GM18498 (cell line): ENCODE measurements at regions not wholly inside any gene's neighbourhood (a gene's known extent, or its start where the extent isn't known, plus 50 kb on each side); places are given as distances from the start of the nearest gene placed in this dataset.
"Not testable (repeated sequence)": the region's sequence is repeated elsewhere in the genome, so short reads cannot be mapped to it uniquely, and the experiment has no call there.

Experiments
- ATAC-seq: cut with Tn5 transposase; IDR thresholded peaks from one replicate; pipeline ENCODE4 v1.9.1; 2021; ENCODE audit warnings: mild to moderate bottlenecking, moderate library complexity; ENCODE audit not compliant: unreplicated experiment

GRCh38 chr12:38384816-38385378 lies 68.3 kb downstream of the ALG10B start:
- ATAC-seq: no peak

DNA sequence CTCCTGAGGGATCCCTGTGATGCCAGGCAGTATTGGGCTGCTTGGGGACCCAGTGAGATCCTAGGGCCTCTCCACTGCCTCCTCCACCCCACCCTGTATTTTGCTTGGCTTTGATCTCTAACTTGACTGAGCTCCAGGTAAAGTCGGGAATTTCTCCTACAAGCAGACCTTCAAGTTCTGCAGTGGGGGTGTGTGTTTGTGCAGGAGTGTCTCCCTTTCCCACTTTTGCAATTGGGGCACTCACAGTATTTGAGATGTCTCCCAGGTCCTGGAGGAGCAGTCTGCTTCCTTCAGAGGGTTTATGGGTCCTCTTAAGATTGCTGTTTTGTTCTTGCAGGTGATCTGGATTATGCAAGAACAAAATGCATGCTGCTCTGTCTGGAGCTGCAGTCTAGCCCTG lies 68.9 kb downstream of the ALG10B start:
- no peak for ATAC-seq

DNA sequence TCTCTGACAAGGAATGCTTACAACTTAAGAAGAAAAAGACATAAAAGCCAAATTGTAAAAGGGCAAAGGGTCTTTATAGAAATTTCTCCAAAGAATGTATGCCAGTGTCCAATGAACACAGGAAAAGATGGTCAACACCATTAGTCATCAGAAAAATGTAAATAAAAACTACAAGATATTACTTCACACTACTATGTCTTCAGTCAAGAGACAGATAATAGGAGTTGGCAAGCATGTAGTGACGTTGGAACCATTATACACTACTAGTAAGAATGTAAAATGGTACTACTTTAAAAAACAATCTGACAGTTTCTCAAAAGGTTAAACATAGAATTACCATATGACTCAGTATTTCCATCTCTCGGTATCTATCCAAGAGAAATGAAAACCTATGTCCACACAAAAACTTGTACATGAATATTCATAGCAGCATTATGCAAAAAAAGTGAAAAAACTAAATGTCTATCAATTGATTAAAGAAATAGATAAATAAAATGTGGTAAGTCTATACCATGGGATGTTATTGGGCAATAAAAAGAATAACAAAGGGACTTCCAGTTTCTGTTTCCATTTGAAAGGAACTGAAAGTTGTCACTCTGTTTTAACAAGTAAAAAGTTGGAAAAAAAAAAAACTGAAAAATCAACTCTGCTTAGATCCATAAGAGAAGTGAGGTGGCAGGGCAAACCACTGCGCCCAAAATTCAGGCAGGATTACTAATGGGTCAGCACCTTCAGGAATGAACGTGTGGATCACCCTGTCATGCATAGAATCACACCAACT lies 69.8 kb downstream of the ALG10B start:
- ATAC-seq: peak; percentile 65

- ATAC-seq: no peak
Observed at GRCh38 chr12:38389614-38390013, 73.0 kb downstream of the ALG10B start.

- ATAC-seq: no peak
Observed at GRCh38 chr12:38391007-38391406, 74.4 kb downstream of the ALG10B start.

GRCh38 chr12:38392554-38393144 lies 76.1 kb downstream of the ALG10B start:
- no peak for ATAC-seq

DNA sequence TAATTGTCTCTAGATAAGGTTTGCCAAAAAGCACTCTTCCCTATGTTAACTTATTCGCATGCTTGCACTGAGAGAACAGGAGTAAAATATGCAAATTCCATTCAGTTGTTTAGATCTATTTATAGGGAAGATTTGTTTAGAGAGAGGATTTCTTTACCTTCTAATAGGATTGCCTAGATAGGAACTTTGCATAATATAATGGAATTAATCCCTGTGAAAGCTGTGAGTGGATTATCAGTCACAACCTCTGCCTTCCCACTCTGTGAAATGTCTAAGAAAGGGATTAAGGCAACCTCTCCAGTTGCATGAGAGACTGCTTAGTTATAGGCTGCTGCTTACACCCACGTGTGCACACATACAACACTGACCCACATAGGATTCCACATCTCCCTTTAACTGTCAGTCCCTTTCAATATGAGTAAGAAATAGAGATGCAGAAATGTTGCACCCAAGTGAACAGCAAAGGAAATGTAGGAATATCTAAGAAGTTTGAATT lies 83.2 kb downstream of the ALG10B start:
- ATAC-seq: no peak

- no peak for ATAC-seq
Observed at GRCh38 chr12:38402811-38403210, 86.2 kb downstream of the ALG10B start.

GRCh38 chr12:38409511-38409910 lies 92.9 kb downstream of the ALG10B start:
- ATAC-seq: no peak

- no peak for ATAC-seq
Observed at GRCh38 chr12:38411426-38411825, 94.9 kb downstream of the ALG10B start.

- no peak for ATAC-seq
Observed at GRCh38 chr12:38411946-38412345, 95.4 kb downstream of the ALG10B start.

GRCh38 chr12:38417101-38417500 lies 100.5 kb downstream of the ALG10B start:
- no peak for ATAC-seq

DNA sequence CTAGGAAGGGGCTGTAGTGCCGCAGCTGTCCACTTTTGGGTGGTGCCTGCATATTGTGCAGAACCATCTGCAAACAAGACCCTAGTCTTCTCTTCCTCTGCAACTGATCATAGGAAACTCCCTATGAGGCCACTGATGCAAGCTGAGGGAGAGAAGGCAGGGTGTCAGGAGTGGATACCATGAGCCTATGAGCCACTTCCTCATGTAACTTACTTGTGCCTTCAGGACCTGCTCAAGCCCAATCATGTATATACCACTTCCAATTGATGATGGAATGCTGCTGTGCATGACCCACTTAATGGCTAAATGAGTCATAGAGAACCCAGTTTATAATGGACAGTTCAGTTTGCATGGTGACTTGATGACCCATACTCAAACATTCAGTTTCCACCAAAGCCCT lies 107.9 kb downstream of the ALG10B start:
- no peak for ATAC-seq

DNA sequence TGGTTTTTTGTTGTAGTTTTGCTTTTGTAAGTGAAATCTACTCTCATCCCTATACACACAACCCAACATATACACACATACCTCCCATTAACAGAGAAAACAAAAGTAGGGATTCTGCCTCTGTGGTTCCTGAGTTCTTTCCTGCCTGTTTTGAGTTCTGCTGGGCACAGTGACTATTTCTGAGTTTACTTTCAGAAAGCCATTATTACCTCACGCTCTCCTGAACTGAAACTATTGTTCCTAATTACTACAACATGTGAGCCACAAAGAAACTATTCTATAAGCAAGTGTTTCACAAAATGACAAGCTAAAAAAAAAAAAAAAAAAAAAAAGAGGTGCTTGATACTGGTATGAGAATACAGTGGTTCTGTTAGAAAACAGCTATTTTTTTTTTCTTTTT lies 110.9 kb downstream of the ALG10B start:
- no peak for ATAC-seq

DNA sequence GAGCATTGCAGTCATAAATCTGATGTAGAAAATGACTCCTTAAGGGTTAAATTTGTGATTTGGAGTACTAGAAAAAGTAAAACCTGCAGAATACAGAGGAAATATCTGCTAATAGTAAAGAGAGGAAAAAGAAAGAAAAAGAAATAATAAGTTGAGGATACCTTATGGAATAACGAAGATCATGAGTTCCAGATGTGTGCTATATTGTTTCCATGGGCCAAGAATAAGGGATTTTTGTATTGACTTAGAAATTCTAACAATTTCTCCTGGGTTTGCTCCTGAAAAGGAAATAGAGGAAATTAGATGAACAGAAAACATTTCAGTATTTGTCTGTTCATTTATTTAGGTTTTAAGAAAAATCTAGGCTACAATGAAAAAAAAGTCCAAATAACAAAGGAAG lies 115.3 kb downstream of the ALG10B start:
- no peak for ATAC-seq

- ATAC-seq: not testable (repeated sequence)
Observed at GRCh38 chr12:38441871-38442281, 125.3 kb downstream of the ALG10B start.

DNA sequence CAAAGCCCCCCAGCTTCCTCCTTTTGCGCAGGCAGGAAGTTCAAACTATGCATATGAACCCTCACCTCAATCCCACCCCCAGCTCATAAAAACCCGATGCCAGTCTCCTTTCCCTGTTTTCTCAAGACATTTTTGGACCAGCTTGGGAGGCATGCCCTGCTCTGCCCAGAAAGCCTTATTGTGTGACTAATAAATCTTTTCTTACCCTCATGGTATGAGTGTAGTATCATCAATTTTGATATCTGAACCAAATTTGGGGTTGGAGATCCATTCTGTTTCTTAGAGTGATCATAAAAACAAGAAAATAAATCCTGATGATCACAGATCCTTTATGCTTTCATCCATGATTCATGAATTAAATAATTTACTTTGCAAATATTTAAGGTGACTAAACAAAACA lies 128.5 kb downstream of the ALG10B start:
- ATAC-seq: no peak

DNA sequence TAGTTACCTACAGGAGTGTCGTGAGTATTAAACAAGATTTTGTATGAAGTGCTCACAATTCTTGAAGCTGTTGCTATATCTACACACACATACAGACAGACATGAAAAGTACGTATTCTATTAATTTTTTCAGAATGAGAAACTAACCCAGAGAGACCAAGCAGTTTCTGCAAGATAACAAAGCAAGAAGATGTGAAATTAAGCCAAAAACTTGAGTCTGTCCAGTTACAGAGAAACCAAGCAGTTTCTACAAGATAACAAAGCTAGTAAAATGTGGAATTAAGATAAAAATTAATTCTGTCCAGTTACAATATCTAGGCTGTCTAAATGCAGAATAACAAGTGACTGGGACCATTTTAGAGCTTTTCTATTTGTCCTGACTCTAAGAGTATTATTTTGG lies 132.4 kb downstream of the ALG10B start:
- no peak for ATAC-seq

DNA sequence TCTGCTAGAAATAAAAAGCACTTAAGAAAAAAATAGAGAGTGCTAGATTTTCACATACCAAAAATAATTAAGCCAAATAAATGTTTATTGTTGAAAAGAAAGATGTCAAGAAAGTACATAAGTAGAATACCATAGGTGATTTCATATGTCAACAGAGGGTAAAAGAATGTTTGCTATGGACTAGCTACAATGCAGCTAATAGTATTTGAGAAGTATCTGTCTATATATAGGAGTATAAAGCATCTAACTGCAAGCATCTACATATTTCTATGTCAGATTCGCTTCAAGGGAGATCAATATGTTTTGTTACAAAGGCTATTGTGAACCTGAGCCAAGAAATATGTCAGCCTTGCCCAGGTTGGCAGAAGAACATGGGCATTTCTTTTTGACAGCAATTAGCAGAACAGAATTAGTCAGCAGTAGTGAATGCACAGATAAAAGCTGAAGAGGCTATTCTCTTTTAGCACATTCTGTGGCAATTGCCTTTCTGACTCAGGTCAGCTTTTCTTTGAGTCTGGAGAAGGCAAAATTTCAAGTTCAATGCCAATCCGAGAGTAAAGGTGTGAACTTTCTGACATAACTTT lies 140.1 kb downstream of the ALG10B start:
- no peak for ATAC-seq

DNA sequence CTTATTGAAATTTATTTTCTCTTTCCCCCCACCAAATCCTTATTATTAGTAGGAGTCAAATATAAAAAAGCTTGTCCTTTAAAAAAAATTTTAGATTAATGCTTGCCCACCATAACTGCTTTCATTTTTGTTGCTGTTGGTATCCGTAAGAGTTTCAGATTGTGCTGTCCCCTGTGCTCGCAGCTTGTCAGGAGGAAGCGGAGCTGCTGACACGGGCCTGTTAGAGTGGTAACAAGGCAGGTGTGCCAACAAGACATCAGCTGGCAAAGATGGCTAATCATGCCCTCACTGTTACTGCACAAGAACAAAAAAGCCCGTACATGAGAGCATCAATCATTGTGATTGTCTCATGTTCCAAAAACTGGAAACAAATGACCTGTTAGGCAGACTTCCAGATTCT lies 148.4 kb downstream of the ALG10B start:
- ATAC-seq: no peak

GRCh38 chr12:38469715-38470114 lies 153.1 kb downstream of the ALG10B start:
- no peak for ATAC-seq
